NCI-H510A treated with DMSO at 0.1 percent for 48 hours (cell line): ENCODE measurements at regions not wholly inside any gene's neighbourhood (a gene's known extent, or its start where the extent isn't known, plus 50 kb on each side); places are given as distances from the start of the nearest gene placed in this dataset.

Experiments used
- DNase-seq: peaks from one replicate; lab custom pipeline; 2025; lab: John Stamatoyannopoulos, UW

DNA sequence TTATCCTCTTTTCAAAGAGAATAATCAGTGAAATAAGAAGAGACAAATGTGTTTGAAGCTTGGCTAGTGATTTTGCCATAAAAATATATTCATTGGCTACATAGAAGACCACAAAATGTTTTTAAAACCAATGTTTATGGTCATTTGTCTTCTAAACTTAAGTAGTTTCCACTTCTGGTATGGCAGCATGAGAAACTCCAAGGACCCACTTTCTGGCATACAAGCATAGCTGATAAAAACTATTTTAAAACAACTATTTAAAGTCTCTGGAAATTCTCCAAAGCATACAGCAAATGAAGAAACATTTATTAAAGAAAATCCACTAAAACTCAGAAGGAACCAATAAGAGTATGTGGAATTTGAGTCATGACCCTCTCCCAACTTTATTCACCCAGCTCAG lies 89.2 kb upstream of the TOMM7 start:
- no peak for DNase-seq

DNA sequence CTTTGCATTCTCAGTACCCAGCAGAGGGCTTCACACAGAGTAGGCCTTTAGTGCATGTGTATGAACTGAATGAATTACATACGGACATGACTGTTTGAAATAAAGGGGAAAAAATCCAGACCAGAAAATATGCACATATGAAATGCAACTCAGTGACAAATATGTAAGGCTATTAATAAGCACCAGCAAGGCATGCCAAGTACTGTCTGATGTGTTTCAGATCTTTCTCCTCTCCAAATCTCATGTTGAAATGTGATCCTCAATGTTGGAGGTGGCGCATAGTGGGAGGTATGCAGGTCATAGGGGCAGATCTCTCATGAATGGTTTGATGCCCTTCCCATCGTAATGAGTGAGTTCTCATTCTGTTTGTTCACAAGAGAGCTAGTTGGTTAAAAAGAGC lies 87.3 kb upstream of the TOMM7 start:
- DNase-seq = no peak

DNA sequence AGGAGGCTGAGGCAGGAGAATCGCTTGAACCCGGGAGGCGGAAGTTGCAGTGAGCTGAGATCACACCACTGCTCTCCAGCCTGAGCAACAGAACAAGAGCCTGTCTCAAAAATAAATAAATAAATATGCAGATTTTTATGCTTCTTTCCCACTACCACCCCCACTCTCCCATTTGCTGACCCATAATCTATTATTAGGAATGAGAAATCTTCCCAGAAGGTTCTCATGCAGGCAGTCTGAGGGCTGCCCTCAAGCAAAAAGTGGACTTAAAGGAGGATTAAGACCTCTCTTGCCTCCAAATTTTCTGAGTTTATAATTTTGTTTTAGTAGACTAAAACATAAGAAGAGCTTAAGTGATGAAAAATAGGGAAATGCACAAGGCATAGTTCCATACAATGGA lies 85.2 kb upstream of the TOMM7 start:
- no peak for DNase-seq

DNA sequence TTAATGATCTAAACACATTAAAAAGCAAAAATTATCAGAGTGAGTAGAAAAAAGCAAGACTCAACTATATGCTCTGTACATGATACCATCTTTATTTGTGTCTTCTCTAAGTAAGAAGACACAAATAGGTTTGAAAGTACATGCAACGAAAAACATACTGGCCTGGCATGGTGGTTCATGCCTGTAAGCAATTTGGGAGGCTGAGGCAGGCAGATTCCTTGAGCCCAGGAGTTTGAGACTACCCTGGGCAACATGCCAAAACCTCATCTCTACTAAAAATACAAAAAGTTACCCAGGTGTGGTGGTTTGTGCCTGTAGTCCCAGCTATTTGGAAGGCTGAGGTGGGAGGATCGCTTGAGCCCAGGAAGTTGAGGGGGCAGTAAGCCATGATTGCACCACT lies 78.1 kb upstream of the TOMM7 start:
- DNase-seq = no peak

DNA sequence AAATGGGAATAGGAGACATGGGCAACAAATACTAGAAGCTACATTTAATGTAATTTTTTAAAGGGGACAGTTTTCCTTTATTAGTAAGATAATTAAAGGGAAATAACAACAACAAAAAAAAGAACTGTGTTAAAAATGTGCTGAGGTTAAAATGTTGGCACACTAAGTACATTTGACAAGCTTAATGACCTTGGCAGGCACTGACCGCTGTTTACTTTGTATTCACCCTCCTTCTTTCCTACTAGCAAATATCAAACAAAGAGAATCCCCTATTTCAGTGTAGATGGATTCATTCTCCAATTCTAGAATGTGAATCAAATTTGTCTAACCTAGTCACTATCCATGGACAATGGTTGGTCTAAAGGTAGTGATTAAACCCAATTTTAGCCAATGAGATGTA lies 77.5 kb upstream of the TOMM7 start:
- DNase-seq = no peak

DNA sequence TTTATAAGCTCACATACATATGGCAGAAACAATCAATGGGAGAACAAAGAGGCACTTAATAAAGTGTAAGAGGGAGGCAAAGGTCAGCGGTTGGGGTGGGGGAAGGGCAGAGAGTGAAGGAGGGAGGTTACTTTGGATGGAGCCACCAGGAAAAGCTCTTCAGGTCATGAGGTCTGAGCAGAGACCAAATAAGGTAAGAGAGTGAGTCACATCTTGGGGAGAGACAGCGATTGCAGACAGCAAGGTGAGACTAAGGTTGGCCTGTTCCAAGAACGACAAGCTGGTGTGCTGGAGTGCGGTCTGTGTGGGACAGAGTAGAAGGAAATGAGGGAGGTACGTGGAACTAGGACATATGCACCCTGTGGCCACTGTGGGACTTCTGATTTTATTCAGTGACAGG lies 74.3 kb upstream of the TOMM7 start:
- no peak for DNase-seq

DNA sequence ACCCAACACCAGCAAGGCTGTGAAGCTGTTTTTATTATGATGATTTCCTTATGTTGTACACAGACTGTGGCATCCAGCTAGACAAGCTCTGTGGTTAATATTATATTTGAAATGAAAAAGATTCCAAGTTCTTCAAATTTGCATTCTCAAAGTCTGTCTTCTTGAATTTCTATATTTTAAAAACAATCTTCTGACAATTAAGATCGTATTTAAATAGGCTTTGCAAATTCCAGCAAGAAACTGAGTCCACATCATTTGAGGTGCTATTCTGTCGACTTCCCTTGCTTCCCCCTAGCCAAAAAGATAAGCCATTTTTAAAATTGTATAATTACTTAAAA lies 73.1 kb upstream of the TOMM7 start:
- DNase-seq = no peak

DNA sequence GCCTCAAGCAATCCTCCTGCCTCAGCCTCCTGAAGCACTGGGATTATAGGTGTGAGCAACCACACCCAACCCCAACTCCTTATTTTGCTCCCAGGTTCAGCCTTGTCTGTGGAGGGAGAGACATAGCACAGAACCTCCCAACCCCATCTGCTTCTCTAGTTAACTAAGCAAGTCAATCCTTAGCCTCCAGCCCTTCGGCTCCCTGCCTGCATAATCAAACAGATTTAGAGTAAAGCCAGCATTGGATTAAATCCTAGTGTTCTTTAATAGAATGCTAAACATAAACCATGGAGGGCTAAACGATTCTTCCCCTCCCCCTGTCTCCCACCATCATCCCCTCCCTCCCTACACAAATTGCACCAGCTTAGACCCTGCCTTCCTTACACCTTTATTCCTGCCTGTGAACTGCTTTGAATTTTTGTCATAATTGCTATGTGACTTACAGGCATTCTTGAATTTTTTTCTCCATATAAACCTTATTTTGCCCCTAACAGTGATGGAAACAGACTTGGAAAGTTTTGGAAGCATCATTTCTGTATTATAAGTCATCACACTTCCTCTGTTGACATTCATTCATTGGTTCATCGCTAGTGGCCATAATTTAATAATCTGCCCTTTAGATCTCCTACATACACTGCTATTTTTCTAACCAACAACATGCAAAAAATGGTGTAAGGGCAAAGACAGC lies 72.6 kb upstream of the TOMM7 start:
- no peak for DNase-seq

DNA sequence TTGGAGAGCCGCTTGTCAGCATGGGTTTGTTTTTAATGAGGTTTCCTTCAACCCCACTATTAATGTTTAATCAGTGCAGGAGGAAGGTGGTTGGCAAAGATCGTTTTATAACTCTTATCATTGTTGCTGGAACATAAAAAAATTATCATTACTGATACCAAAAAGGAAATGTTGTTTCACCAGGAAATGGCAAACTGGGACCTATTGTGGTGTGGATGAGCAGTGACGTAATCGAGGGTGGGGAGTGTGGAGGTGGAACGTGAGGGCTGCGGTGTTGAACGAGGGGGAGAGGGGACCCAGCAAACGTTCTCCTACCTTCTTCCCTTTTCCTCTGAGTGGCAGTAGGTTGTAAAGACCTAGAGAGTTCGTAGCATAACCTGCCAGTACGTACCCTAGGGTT lies 71.9 kb upstream of the TOMM7 start:
- DNase-seq = no peak

DNA sequence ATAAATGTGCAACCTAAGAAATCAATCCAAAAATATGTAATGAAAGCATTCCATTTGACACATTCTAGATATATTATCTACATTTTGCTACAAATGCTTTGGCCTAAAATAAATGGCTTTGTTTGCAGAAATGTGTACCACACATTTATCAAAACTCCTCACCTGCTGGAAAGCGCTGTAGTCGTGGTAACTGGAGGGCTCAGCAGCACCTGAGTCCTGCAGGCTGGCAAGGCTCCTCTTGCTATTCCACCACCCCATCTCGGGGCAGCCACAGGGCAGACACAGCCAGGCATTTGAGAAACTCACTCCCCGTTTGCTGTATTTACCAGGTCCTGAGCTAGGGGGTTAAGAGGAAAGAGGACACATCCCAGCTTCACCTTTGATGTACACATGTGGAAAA lies 68.1 kb upstream of the TOMM7 start:
- DNase-seq = no peak

DNA sequence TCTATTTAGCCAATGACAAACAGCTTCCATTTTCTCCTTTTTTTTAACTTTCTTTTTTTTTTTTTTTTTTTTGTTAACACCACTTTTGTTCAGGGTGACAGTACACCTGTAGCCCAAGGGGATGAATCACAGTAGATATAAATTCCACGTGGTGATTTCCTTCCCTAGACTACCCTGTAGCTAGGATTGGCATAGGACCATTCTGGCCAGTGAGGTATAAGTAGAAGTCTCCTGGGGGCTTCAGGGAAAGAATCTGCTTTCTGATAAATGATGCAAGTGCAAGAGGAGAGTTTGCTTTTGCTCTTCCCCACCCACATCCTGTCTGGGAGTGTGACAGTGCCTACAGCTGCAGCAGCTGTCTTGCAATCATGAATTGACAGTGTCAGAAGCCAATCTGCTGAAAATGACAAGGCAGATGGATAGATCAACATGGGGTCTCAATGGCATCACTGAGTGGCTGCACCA lies 63.2 kb upstream of the TOMM7 start:
- DNase-seq = no peak

DNA sequence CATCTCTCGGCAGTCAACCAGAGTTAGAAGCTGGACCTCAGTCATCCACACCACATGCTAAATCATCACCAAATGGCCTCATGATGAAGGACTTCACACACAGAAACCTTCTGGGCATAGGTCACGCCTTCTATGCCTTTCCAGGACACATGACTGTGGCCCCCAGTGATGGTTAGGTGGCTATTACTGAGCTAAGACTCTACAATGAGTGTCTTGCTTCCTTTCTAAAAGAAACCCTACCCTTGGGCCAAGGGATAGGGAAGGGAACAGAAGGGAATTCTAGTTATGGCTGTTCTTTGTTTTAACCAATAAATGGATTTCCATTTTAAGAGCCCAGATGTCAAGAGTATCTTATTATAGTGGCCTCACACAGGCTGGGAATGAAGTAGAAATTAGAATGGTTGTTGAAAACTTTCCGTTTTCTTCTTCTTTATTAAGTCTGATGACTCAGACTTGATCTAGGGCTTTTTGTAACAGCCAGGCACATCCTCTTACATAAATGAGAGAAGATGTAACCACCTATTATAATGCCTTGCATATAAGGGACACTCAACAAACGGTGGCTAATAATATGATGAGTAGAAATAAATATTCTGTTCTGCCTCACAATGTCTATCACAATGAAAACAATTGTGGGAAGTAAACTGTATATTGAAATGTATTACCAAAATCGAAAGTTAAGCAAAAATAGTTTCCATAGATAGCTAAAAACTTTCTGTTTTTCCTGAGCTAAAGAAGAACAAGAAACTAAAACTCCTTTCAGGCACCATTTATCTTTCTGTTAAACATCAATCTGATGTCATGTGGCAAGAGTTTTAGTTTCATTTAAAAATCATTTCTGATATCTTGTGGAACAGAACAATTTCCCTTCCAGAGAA lies 62.5 kb upstream of the TOMM7 start:
- no peak for DNase-seq

DNA sequence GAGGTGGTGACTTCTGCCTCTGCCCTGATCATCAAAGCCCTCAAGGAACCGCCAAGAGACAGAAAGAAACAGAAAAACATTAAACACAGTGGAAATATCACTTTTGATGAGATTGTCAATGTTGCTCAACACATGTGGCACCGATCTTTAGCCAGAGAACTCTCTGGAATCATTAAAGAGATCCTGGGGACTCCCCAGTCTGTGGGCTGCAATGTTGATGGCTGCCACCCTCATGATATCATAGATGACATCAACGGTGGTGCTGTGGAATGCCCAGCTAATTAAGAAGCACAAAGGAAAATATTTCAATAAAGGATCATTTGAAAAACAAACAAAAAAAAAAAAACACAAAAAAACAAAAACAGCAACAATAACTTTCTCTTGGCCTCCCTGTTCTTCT lies 59.5 kb upstream of the TOMM7 start:
- DNase-seq = no peak

DNA sequence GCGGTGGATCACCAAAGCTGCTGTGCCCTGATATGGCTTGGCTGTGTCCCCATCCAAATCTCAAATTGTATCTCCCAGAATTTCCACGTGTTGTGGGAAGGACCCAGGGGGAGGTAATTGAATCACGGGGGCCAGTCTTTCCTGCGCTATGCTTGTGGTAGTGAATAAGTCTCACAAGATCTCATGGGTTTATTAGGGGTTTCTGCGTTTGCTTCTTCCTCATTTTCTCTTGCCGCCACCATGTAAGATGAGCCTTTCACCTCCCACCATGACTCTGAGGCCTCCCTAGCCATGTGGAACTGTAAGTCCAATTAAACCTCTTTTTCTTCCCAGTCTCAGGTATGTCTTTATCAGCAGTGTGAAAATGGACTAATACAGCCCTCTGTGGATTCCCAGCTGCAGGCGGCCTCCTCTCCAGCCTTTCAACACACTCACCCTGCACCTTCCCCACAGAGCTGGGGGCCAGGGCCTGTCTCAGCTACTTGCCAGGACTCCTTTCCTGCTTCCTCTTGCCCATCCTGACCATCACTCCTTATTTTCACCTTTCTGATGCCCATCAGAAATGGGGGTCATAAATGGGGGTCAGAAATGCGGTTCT lies 57.2 kb upstream of the TOMM7 start:
- no peak for DNase-seq

DNA sequence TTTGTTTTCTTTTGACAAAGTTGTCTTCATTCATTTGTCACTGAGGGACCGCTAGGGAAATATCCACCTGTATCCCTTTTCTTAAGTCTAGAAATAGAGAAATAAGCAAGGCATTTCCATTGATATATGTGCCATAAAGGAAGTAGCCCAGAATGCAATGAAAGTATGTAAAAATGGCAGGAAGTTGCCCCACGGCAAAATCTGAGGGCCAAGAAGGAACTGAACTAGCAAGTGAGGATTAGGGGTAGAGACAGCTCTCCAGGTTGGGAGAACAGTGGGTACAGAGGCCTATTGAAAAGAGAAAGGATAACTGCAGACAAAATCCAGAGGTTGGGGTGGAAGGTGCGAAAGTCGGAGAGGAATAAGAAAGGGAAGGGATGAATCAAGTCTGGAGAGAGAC lies 56.6 kb upstream of the TOMM7 start:
- DNase-seq = no peak

DNA sequence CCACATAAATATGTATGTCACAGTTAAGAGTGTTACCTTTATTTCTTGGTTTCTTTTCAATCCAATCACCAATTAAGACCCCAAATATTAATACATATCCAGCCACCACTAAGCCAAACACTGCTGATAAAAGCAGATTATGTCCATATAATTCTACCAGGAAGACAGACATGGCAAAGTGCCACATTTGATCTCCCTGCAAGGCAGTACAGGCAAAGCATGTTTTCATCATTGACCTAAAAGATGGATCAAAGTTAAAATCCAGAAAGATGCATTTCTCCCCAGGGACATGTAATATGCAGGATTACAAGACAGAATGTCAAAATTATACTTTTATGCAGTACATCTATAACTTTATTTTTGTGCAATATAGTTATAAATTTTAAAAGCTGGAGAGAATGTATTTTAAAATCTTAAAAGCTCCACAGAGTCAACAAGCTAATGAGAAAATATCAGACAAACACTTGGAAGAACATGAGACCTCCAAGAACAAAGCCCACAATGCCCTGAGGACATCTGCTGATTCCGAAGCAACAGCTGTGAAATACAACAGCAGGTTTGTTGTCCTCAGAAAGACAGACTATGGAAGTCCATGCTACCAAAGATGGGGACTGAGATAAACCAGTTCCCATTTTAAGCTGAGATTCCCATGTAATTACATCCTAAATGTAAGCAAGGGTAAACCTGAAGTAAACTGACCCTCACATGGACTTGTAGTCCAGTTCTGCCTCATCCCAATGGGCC lies 54.5 kb upstream of the TOMM7 start:
- no peak for DNase-seq

DNA sequence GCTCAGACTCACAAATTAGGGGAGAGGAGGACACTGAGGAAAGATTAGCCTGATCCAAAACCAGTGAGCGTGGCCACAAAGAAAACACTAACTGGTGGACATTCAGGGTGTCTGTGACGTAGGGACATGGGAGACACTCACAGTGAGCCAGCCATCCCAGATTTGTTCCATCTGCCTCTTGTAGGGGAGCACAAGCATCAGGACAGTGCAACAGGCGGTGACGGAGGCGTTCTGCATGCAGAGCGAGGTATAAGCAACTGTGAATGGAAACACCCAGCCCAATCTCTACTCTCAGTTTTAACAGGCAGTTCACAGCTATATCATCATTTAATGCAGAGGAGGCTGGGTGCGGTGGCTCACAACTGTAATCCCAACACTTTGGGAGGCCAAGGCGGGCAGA lies 52.8 kb upstream of the TOMM7 start:
- no peak for DNase-seq

DNA sequence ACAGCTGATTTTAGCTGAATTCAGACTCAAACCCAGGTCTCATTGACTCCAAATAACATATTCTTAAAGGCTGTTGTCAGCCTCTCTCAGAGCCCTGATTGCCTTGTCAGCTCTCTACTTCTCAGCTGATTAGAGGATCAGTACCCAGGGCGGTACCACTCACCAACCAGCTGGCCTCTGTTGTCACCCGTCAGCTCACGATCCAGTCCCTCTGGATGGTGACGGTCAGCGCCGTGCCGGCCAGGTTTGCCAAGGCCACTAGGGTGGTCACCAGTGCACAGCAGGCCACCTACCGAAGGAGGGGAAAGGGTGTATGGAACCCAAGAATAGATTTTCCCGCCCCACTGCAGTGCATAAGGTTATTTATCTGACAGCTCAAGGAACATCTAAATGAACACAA lies 52.3 kb upstream of the TOMM7 start:
- no peak for DNase-seq
